Liver (tissue), 3 donors: ENCODE measurements at regions not wholly inside any gene's neighbourhood (a gene's known extent, or its start where the extent isn't known, plus 50 kb on each side); places are given as distances from the start of the nearest gene placed in this dataset.

Source experiments
- ATF3 ChIP-seq: IDR thresholded peaks from 2 replicates; pipeline ENCODE4 v1.6.1; 2016; ENCODE audit warnings: antibody characterized with exemption
- CTCF ChIP-seq: fragments of 150-350 bp; IDR thresholded peaks from 2 replicates; pipeline ENCODE4 v1.5.1; 2017; ENCODE audit warnings: improper control_type of control experiment, low read depth, low read length; ENCODE audit not compliant: missing input control
- EGR1 ChIP-seq, 2 donors: IDR thresholded peaks; 2 replicates each; pipeline ENCODE4 v1.6.1; 2016 to 2018; ENCODE audit warnings: antibody characterized with exemption in 2 of 2, low read depth in 2 of 2
- TAF1 ChIP-seq: conservative IDR thresholded peaks from 2 replicates; pipeline ENCODE4 v1.6.1; 2016; ENCODE audit warnings: antibody characterized with exemption, mild to moderate bottlenecking
- donor health status: healthy.
- donor health status: healthy.

GRCh38 chr1:193348769-193349535 is 162.5 kb upstream of the B3GALT2 start:
- TF ChIP-seq CTCF = no peak
- TF ChIP-seq EGR1 (IDR thresholded peaks at IDR 0.05; ENCODE audit: low read depth in 2 of 2) = no peak
- no peak for TF ChIP-seq TAF1
- no peak for TF ChIP-seq ATF3
